SK-N-DZ (cell line): ENCODE measurements at regions not wholly inside any gene's neighbourhood (a gene's known extent, or its start where the extent isn't known, plus 50 kb on each side); places are given as distances from the start of the nearest gene placed in this dataset.

Experiments
- DNase-seq: peaks from one replicate; pipeline ENCODE4 v3.0.0-alpha.2; 2015; ENCODE audit warnings: low spot score

DNA sequence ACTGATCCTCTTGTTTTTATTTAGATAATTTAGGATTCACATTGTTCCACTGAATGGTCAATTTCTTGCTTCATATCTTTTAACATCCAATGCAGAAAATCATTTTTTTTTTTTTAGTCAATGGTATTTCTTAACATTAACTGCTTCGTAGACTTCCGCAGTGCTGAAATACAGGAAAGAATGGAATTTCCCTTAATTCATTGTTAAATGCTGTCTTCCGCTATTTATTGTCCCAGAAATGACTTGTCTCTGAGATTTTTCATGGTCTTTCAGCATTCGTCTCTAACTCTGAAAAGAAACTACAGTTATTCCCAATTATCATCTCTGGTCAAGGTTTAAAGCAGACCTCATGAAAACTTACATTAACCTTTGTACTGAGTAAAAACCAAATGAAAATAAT lies 1029.1 kb upstream of the MANEA start:
- no peak for DNase-seq

- no peak for DNase-seq
Observed at GRCh38 chr6:94535798-94536197, 1041.5 kb upstream of the MANEA start.

GRCh38 chr6:94511502-94512088 lies 1065.7 kb upstream of the MANEA start:
- DNase-seq = no peak

DNA sequence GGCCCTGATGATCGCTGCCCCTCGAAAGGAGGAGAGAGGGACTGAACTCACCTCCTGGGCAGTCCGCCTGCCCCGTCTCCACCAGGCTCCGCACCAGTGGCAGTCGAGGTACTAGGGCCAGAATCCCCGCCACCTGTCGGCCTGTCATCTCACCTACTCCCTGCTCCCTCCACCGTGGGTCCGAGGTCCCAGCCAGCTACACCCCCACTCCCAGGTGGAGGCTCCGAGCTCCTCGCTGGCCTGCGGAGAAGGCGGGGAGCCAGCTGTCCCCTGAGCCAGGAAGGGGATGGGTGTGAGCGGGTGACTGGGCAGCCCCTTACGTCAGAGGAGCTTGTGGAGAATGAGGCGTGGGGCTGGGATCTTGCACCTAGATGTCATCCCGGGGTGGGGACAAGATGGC lies 1066.5 kb upstream of the MANEA start:
- DNase-seq = no peak

DNA sequence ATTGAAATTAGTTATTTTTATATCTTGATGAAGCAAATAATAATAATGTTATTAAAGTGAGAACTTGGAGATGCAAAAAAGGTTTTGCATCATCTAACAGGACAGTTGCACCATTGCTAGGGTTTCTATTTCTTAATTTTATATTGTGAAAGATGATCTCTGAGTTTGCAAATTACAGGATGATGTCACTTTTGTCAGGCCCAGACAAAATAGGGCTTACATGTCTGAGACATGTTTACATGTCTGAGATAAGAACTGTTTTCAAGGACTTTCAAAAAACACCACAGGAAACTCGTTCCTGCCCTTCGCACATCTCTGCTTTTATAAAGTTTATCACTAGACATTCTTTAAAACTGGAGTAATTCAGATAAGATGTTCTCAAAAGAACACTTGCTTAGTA lies 1075.8 kb upstream of the MANEA start:
- no peak for DNase-seq

- DNase-seq = no peak
Observed at GRCh38 chr6:94498099-94498498, 1078.7 kb upstream of the EPHA7 start.

DNA sequence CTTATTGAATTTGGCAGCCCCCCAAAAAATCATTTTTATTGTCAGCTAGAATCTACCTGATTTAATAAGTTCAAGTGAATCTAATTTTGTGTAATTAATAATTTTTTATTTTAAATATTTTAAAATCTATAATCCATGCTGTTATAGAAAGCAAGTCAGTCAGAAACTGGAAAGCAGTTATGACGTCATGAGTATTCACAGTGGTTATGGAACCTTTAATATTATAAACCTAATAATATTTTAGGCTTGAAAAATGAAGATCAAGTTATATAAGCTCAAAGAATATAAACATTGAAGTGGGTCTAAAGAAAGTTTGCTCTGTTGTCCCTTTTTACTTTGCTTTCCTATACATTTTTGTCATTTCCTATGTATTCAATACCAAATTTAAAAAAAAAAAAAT lies 1075.1 kb upstream of the EPHA7 start:
- no peak for DNase-seq

DNA sequence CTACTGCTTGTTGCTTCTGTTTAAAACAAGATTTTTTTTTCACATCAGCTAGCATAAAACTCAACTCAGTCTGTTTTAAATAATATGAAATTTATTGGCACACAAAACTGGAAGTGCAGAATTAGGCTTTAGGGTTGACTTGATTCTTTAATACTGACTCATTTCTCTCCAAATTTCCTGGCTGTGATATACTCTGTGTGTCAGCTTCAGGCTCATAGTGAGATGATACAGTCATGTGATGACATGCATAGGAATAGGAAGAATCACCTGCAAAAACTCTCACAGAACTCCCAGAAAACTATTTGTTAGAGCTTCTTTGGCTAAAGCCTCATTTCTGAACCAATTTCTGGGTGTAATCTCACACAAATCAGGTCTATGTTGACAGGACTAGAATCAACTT lies 1068.0 kb upstream of the EPHA7 start:
- DNase-seq = no peak

DNA sequence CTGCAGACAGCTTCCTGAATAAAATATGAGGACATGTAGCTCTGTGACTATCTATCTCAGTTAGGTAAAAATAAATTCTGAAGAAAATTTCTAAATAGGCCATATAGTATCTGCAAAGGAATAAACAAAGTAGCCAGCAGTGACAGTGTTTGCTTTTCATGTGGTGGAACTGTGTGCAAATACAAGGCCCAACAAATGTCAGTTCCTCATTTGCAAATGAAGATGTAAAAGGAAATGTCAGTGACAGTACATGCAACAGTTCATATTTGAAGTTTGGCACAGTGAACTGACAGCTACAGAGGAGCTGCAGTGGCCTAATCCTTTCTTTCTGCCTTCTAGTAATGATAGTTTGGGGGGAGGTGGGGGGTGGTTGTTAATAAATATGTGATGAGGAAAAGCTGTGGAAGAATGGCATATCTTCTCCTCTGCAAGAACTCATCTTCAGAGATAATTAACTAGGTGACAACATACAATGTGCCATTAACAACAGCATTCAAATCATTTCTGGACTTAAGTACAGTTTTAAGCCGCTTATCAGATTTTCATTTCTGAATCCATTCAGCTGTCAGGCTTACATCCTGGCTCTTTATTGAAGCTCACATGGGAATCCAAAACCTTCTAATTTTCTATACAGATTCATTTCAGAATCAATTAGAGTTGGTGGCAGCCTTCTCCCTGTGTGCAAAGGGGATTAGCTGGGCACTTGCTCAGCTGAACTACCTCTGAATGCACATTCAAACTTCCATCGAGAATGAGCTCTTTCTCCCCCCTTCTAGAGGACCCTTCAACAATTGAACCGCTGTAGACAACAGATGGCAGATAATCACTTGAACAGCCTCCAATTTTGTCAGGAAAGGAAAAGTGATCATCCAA lies 1059.0 kb upstream of the EPHA7 start:
- DNase-seq = peak; percentile 48

GRCh38 chr6:94468830-94469229 lies 1049.5 kb upstream of the EPHA7 start:
- DNase-seq = no peak

GRCh38 chr6:94464018-94464510 lies 1044.7 kb upstream of the EPHA7 start:
- no peak for DNase-seq

DNA sequence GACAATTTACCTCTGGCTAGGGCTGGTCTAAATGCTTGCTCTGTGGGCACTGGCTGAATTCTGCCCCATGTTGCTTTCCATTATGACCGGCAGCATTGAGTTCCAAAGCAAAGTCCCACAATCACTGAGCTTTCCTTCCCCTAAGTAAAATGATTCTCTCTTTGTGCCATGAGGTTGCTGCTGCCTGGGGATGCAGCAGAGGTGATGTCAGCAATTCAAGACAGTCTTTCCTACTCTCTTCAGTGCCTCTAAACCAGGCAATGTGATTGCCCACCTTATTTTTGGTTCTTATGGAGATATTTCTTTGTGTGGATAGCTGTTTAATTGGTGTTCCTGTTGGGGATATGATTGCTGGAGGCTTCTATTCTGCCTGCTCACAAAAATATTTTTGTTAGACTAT lies 1043.9 kb upstream of the EPHA7 start:
- no peak for DNase-seq

GRCh38 chr6:94462231-94462630 lies 1042.9 kb upstream of the EPHA7 start:
- DNase-seq = no peak

DNA sequence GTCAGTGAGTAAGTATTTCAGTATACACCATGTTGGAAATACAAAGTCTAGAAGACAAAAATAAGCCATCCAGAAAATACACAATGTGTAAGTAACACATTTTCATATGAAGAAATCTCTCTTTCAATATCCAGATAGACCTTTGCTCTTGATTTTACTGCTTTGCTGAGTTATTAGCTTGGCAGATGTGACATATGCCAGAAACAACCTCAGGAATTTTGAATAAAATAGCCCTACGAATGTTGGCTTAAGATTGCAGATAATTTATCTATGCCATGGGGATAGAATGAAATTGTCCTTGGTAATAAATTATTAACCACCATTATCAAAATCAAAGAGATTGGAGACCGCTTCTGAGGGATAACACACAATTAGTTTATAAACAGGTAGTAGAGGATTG lies 1036.9 kb upstream of the EPHA7 start:
- no peak for DNase-seq

GRCh38 chr6:94454231-94454630 lies 1034.9 kb upstream of the EPHA7 start:
- no peak for DNase-seq

GRCh38 chr6:94446120-94446519 lies 1026.8 kb upstream of the EPHA7 start:
- DNase-seq = no peak

GRCh38 chr6:94443701-94444100 lies 1024.3 kb upstream of the EPHA7 start:
- DNase-seq = peak; percentile 81

DNA sequence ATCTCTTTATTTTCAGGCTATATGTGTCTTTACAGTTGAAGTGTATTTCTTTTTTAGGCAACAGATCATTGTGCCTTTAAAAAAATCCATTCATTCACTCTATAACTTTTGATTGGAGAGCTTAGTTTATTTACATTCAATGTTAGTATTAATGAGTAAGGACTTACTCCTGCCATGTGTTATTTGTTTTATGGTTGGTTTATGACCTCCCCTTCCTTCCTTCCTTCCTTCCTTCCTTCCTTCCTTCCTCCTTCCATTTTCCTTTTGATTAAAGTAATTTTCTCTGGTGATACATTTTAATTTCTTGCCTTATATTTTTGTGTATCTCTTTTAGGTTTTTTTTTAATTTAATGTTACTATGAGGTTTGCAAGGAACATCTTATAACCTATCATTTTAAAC lies 1005.3 kb upstream of the EPHA7 start:
- DNase-seq = no peak

DNA sequence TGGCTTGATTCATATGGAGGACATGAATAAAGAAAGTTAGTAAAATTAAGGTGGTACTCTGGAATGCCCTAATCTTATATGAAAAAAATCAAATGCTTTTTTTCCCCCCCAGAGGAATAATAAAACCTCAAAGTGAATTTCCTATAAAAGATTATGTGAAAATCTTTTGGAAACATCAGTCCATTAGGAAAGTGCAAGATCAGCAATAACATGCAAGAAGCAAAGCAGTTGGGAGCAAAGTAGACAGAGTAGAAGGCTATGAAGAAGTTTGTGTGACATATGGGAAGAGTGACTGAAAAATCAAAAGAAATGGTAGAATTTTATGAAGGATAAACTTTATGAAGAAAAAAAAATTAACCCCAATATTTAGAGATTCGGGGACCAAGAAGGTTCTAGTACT lies 998.0 kb upstream of the EPHA7 start:
- DNase-seq = no peak

- peak; percentile 80 for DNase-seq
Observed at GRCh38 chr6:94414041-94414440, 994.7 kb upstream of the EPHA7 start.

GRCh38 chr6:94401311-94401710 lies 982.0 kb upstream of the EPHA7 start:
- DNase-seq = no peak

GRCh38 chr6:94394822-94395221 lies 975.5 kb upstream of the EPHA7 start:
- no peak for DNase-seq

- no peak for DNase-seq
Observed at GRCh38 chr6:94389218-94389617, 969.9 kb upstream of the EPHA7 start.
